Osteocyte (in vitro differentiated cells): ENCODE measurements at regions not wholly inside any gene's neighbourhood (a gene's known extent, or its start where the extent isn't known, plus 50 kb on each side); places are given as distances from the start of the nearest gene placed in this dataset.

Source experiments
- DNase-seq: peaks from one replicate; pipeline ENCODE4 v3.0.0; 2021; ENCODE audit warnings: mixed read lengths; ENCODE audit not compliant: unreplicated experiment; ENCODE audit errors: extremely low spot score
- H3K27ac Mint-ChIP-seq: one replicate; pipeline ENCODE4 v1.8.0; 2021; ENCODE audit warnings: mild to moderate bottlenecking, mixed read lengths; ENCODE audit not compliant: unreplicated experiment
- H3K27me3 Mint-ChIP-seq: one replicate; pipeline ENCODE4 v1.8.0; 2021; ENCODE audit warnings: mixed read lengths; ENCODE audit not compliant: unreplicated experiment
- H3K36me3 Mint-ChIP-seq: one replicate; pipeline ENCODE4 v1.8.0; 2021; ENCODE audit warnings: mixed read lengths; ENCODE audit not compliant: unreplicated experiment
- H3K4me1 Mint-ChIP-seq: one replicate; pipeline ENCODE4 v1.8.0; 2021; ENCODE audit warnings: mixed read lengths; ENCODE audit not compliant: unreplicated experiment
- H3K4me3 Mint-ChIP-seq: one replicate; pipeline ENCODE4 v1.8.0; 2021; ENCODE audit warnings: mild to moderate bottlenecking, moderate library complexity, mixed read lengths; ENCODE audit not compliant: unreplicated experiment
- H3K9me3 Mint-ChIP-seq: one replicate; pipeline ENCODE4 v1.8.0; 2021; ENCODE audit warnings: mixed read lengths; ENCODE audit not compliant: unreplicated experiment
- CTCF ChIP-seq: fragments of 200-600 bp; sonication (generic); IDR thresholded peaks from 2 replicates; pipeline ENCODE4 v1.5.0; 2021; ENCODE audit warnings: antibody characterized with exemption, mild to moderate bottlenecking, moderate library complexity

- H3K27me3 Mint-ChIP-seq = no peaks in the 10 kb centered on the region
- no peak overlapping the region for H3K4me3 Mint-ChIP-seq
- H3K27ac Mint-ChIP-seq = no peak overlapping the region
- no peaks in the 10 kb centered on the region for H3K36me3 Mint-ChIP-seq
- no peak for DNase-seq
- no peak for TF ChIP-seq CTCF
- no peaks in the 10 kb centered on the region for H3K4me1 Mint-ChIP-seq
- H3K9me3 Mint-ChIP-seq = peaks cover 4% of the 10 kb centered on the region
Measured at GRCh38 chr14:89660166-89660565, 243.1 kb upstream of the FOXN3 start.

- no peak overlapping the region for H3K27ac Mint-ChIP-seq
- H3K4me1 Mint-ChIP-seq = no peaks in the 10 kb centered on the region
- no peak for TF ChIP-seq CTCF
- peaks cover 4% of the 10 kb centered on the region for H3K9me3 Mint-ChIP-seq
- no peak for DNase-seq
- no peaks in the 10 kb centered on the region for H3K36me3 Mint-ChIP-seq
- H3K4me3 Mint-ChIP-seq = no peak overlapping the region
- no peaks in the 10 kb centered on the region for H3K27me3 Mint-ChIP-seq
Measured at GRCh38 chr14:89658977-89659670, 242.1 kb upstream of the FOXN3 start.

- H3K9me3 Mint-ChIP-seq = peaks cover 4% of the 10 kb centered on the region
- no peaks in the 10 kb centered on the region for H3K4me1 Mint-ChIP-seq
- no peak for TF ChIP-seq CTCF
- H3K4me3 Mint-ChIP-seq = no peak overlapping the region
- H3K27ac Mint-ChIP-seq = no peak overlapping the region
- no peaks in the 10 kb centered on the region for H3K36me3 Mint-ChIP-seq
- no peaks in the 10 kb centered on the region for H3K27me3 Mint-ChIP-seq
- DNase-seq = no peak
Measured at GRCh38 chr14:89657014-89657413, 240.0 kb upstream of the FOXN3 start.

GRCh38 chr14:89654998-89655397 lies 238.0 kb upstream of the FOXN3 start:
- no peak overlapping the region for H3K4me3 Mint-ChIP-seq
- TF ChIP-seq CTCF = no peak
- peaks cover 4% of the 10 kb centered on the region for H3K9me3 Mint-ChIP-seq
- no peak for DNase-seq
- no peaks in the 10 kb centered on the region for H3K27me3 Mint-ChIP-seq
- H3K27ac Mint-ChIP-seq = no peak overlapping the region
- H3K4me1 Mint-ChIP-seq = no peaks in the 10 kb centered on the region
- H3K36me3 Mint-ChIP-seq = no peaks in the 10 kb centered on the region

GRCh38 chr14:89652352-89652751 lies 235.3 kb upstream of the FOXN3 start:
- no peaks in the 10 kb centered on the region for H3K27me3 Mint-ChIP-seq
- no peaks in the 10 kb centered on the region for H3K36me3 Mint-ChIP-seq
- no peak overlapping the region for H3K27ac Mint-ChIP-seq
- DNase-seq = no peak
- peaks cover 4% of the 10 kb centered on the region for H3K9me3 Mint-ChIP-seq
- no peak for TF ChIP-seq CTCF
- H3K4me1 Mint-ChIP-seq = no peaks in the 10 kb centered on the region
- no peak overlapping the region for H3K4me3 Mint-ChIP-seq
